BLaER1 treated with 17β-estradiol and CSF1 and Interleukin-3, amounts not matched to agents 10 nM and 100 nM (cell line): ENCODE measurements at regions not wholly inside any gene's neighbourhood (a gene's known extent, or its start where the extent isn't known, plus 50 kb on each side); places are given as distances from the start of the nearest gene placed in this dataset.

Experiments
- H3K27ac ChIP-seq, 11 experiments: shearing (Covaris generic); formaldehyde crosslinking; 2 replicates each; pipeline ENCODE4 v1.8.1; 2022
- H3K27me3 ChIP-seq, 11 experiments: shearing (Covaris generic); formaldehyde crosslinking; 2 replicates each; pipeline ENCODE4 v1.8.1; 2022
- H3K36me3 ChIP-seq, 11 experiments: shearing (Covaris generic); formaldehyde crosslinking; 2 replicates each; pipeline ENCODE4 v1.8.1; 2022
- H3K4me1 ChIP-seq, 10 experiments: shearing (Covaris generic); formaldehyde crosslinking; 2 replicates each; pipeline ENCODE4 v1.8.1; 2022
- H3K4me2 ChIP-seq, 11 experiments: shearing (Covaris generic); formaldehyde crosslinking; 2 replicates each; pipeline ENCODE4 v1.8.1; 2022
- H3K4me3 ChIP-seq, 10 experiments: shearing (Covaris generic); formaldehyde crosslinking; 2 replicates each; pipeline ENCODE4 v1.8.1; 2022
- H3K9ac ChIP-seq, 11 experiments: shearing (Covaris generic); formaldehyde crosslinking; 2 replicates each; pipeline ENCODE4 v1.8.1; 2022
- H3K9me3 ChIP-seq, 11 experiments: shearing (Covaris generic); formaldehyde crosslinking; replicated peaks in 1 of 11; 2 replicates each; pipeline ENCODE4 v1.8.1; 2022
- H4K20me1 ChIP-seq, 11 experiments: shearing (Covaris generic); formaldehyde crosslinking; 2 replicates each; pipeline ENCODE4 v1.8.1; 2022
- Cebpa-rat ChIP-seq, 11 experiments: shearing (Covaris generic); IDR thresholded peaks; 2 replicates each; pipeline ENCODE4 v1.8.1; 2022

DNA sequence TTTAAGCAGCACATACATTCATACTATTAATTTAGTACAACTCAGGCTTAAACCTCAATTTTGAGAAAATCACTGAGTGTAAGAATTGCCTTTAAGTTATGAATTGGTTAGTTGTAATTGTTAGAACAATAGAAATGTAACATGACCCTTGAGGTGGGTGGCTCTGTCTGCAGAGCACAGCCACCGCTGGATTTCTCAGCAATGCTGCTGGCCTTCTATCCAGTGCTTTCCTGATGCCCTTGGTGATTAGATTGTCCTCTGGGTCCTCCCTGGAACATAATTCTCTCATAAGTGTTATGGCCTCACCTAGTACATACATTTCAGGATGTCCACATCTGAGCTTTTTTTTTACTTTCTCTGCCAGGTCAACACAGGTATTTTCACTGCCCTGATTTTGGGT lies 213.2 kb downstream of the SLC7A11 start:
- H3K9ac ChIP-seq = no peak overlapping the region

DNA sequence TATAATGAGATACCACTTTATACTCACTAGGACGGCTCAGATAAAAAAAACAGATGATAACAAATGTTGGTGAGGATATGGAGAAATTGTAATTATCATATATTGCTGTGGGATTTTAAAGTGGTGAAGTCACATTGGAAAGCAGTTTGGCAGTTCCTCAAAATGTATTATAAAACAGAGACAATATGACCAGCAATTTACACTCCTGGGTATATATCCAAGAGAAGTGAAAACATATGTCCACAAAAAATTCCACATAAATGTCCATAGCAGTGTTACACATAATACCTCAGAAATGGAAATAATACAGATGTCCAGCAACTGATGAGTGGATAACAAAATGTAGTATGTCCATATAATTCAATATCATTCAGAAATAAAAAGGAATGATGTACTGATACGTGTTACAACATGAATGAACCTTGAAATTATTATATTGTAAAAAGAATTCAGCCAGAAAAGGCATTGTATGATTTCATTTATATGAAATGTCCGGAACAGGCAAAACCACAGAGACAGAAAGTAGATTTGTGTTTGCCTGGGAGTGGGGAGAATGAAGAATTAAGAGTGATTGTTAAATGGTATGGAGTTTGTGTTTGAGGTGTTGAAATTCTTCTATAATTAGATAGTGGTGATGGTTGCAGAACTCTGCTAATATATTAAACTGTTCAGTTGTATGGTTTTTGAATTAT lies 220.9 kb downstream of the SLC7A11 start:
- no peak for TF ChIP-seq Cebpa-rat (IDR thresholded peaks at IDR 0.05)
- H3K4me2 ChIP-seq = no peak overlapping the region

More for the DNA sequence above, 213.2 kb downstream of the SLC7A11 start:
- Histone ChIP-seq H4K20me1 (no peaks in the 10 kb centered on the region), H3K27ac (no peak overlapping the region), H3K4me3 (no peak overlapping the region), H3K4me1 (no peaks in the 10 kb centered on the region), H3K4me2 (no peak overlapping the region), H3K27me3 (no peaks in the 10 kb centered on the region), H3K9me3 (no peaks in the 10 kb centered on the region), H3K36me3 (no peaks in the 10 kb centered on the region; a peak in 2 of 22 replicates)
- TF ChIP-seq Cebpa-rat (IDR thresholded peaks at IDR 0.05) = no peak

DNA sequence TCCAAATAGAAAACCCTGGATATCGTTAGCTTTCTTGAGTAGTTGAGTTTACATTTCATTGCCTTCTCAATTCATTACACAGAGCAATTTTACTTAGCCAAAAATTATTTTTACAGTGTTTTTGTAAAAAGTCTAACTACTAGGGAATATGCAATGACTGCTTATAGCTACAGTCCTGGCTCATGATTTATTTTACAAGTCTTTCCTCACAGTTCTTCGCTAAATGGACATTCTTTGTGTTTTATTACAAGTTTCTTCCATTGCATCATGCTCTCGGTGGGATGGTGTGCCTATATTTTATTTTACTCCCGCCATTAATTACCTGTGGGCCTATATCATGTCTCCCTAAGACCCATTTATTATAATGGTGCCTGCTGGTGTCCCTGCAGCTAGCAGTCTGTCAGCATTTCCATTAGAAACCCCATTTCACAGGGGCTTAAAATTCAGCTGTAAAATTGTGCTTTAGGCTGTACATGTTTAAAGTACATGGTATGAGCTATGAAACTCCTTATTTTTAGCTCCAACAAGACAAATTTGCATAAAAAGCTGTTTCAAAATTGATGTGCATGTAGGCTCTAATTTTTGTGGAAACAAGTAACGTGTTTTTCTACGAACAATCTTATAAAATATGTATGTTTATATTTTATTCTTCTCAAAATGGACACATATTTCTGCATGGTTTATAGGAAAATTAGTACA lies 227.4 kb downstream of the SLC7A11 start:
- no peak overlapping the region for H3K4me3 ChIP-seq
- no peak overlapping the region for H3K9ac ChIP-seq
- peaks cover 0 to 14% (median 7%) of the 10 kb centered on the region in 11 experiments; a peak in 18 of 22 replicates for H3K9me3 ChIP-seq
- no peak for TF ChIP-seq Cebpa-rat (IDR thresholded peaks at IDR 0.05)
- no peak overlapping the region for H3K27ac ChIP-seq
- no peaks in the 10 kb centered on the region for H3K27me3 ChIP-seq
- H4K20me1 ChIP-seq = no peaks in the 10 kb centered on the region
- no peaks in the 10 kb centered on the region for H3K4me1 ChIP-seq
- no peak overlapping the region for H3K4me2 ChIP-seq
- 0 out of 22 replicates have a peak, but pooled peaks cover 0 to 3% (median 0%) of the 10 kb centered on the region in 11 experiments for H3K36me3 ChIP-seq

More for the DNA sequence above, 220.9 kb downstream of the SLC7A11 start:
- H3K9ac ChIP-seq = no peak overlapping the region
- H4K20me1 ChIP-seq = no peaks in the 10 kb centered on the region
- no peaks in the 10 kb centered on the region for H3K27me3 ChIP-seq
- peaks cover 0 to 3% (median 0%) of the 10 kb centered on the region in 11 experiments; a peak in 2 of 22 replicates for H3K36me3 ChIP-seq
- H3K4me1 ChIP-seq = no peaks in the 10 kb centered on the region
- no peak overlapping the region for H3K27ac ChIP-seq
- H3K4me3 ChIP-seq = no peak overlapping the region
- H3K9me3 ChIP-seq = peaks cover 0 to 14% (median 7%) of the 10 kb centered on the region in 11 experiments; a peak in 18 of 22 replicates

DNA sequence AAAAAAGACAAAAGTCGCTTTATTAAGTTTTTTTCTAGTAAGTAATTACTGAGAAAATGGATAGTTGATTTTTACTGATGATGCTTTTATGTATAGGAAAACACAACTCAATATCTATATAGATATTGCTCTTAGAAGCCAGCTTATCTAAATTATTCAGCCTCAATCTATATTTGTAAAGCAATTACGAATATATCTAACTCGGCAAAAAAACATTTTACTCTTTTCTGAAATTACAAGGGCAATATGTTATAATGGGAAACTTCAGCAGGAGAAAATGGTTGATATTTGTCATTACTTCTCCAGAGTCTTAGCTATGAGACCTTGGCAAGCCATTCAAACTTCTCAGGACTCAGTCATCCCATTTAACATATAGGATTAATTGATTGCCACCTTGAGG lies 228.5 kb downstream of the SLC7A11 start:
- Histone ChIP-seq H4K20me1 (no peaks in the 10 kb centered on the region), H3K27ac (no peak overlapping the region), H3K36me3 (0 out of 22 replicates have a peak, but pooled peaks cover 0 to under 1% (median 0%) of the 10 kb centered on the region in 11 experiments), H3K4me1 (no peaks in the 10 kb centered on the region), H3K9ac (no peak overlapping the region), H3K27me3 (no peaks in the 10 kb centered on the region), H3K4me3 (no peak overlapping the region), H3K4me2 (no peak overlapping the region), H3K9me3 (peaks cover 0 to 5% (median 2%) of the 10 kb centered on the region in 11 experiments; a peak in 17 of 22 replicates)
- TF ChIP-seq Cebpa-rat (IDR thresholded peaks at IDR 0.05) = no peak

DNA sequence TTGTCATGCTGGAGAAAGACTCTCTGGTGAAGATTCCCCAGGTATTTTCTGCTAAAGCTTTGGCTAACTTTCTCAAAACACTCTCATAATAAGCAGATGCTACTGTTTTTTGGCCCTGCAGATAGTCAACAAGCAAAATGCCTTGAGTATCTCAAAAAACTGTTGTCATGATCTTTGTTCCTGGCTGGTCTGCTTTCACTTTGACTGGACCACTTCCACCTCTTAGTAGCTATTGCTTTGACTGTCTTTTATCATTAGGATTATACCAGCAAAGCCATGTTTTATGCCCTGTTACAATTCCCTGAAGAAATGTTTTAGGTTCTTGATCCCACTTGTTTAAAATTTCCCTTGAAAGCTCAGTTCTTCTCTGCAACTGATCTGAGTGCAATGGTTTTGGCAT lies 231.5 kb downstream of the SLC7A11 start:
- Histone ChIP-seq H4K20me1 (no peaks in the 10 kb centered on the region), H3K9ac (no peak overlapping the region), H3K9me3 (no peaks in the 10 kb centered on the region), H3K4me1 (no peaks in the 10 kb centered on the region), H3K27ac (no peak overlapping the region), H3K27me3 (no peaks in the 10 kb centered on the region), H3K4me2 (no peak overlapping the region), H3K4me3 (no peak overlapping the region), H3K36me3 (no peaks in the 10 kb centered on the region)
- TF ChIP-seq Cebpa-rat (IDR thresholded peaks at IDR 0.05) = no peak

DNA sequence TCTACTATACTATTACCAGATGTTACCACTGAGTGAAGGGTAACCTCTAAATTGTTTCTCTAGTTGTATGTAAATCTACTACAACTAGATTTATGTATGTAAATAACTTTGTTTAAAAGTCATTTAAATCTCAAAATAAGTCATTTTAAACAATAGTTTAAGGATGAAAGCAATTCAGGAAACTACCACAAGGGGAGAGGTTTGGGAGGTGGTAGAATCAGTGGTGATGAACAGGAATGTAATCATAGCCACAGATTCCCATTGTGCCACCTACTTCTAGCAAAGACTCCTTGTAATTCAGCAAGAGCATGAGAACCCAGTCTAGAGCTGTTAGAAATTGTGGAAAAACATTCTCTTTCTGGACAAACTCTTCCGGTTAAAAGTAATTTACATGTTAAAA lies 234.6 kb downstream of the SLC7A11 start:
- Histone ChIP-seq H3K4me1 (no peaks in the 10 kb centered on the region), H3K9me3 (no peaks in the 10 kb centered on the region), H3K4me2 (no peak overlapping the region), H4K20me1 (no peaks in the 10 kb centered on the region), H3K9ac (no peak overlapping the region), H3K4me3 (no peak overlapping the region), H3K27ac (no peak overlapping the region), H3K27me3 (no peaks in the 10 kb centered on the region), H3K36me3 (no peaks in the 10 kb centered on the region)
- TF ChIP-seq Cebpa-rat (IDR thresholded peaks at IDR 0.05) = no peak

DNA sequence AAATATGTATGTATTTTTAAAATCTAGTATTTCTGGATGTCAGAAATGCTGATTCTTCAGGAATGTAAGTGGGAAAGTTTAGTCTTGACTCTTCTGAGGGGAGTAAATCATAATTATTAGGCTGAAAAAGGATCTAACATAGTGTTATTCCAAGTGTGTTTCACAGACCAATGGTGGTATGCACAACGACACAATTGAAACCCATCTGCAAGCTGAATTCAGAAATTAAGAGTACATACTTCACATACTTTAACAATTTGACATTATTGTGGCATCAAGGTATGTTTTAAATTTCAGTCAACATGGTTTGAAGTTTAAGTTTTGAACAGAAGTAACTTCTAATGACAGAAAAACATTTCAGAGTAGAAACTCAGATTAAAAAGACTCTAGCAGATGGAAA lies 236.7 kb downstream of the SLC7A11 start:
- TF ChIP-seq Cebpa-rat (IDR thresholded peaks at IDR 0.05) = no peak
- H3K4me3 ChIP-seq = no peak overlapping the region
- no peaks in the 10 kb centered on the region for H3K4me1 ChIP-seq
- no peaks in the 10 kb centered on the region for H4K20me1 ChIP-seq
- H3K36me3 ChIP-seq = no peaks in the 10 kb centered on the region
- H3K27ac ChIP-seq = no peak overlapping the region
- no peaks in the 10 kb centered on the region for H3K27me3 ChIP-seq
- H3K9me3 ChIP-seq = no peaks in the 10 kb centered on the region
- H3K4me2 ChIP-seq = no peak overlapping the region
- H3K9ac ChIP-seq = no peak overlapping the region

DNA sequence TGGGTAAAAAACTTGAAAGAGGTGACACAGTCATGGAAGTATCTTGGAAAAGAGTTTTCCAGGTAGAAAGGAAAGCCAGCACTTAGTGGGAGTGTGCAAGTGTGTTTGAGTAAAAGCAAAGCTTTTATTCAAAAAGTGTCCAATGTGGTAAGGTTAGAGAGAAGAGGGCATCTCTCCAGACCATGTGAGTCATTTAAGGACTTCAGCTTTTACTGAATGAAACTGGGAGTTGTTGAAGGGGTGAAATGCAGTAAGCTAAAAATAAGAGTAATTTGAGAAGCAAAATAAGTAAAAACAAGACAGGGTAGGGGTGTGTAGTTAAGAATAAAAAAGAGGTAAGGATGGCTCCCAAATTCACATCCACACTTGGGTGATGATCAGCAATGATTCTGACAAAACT lies 238.9 kb downstream of the SLC7A11 start:
- no peaks in the 10 kb centered on the region for H3K36me3 ChIP-seq
- H3K4me2 ChIP-seq = no peak overlapping the region
- TF ChIP-seq Cebpa-rat (IDR thresholded peaks at IDR 0.05) = no peak

DNA sequence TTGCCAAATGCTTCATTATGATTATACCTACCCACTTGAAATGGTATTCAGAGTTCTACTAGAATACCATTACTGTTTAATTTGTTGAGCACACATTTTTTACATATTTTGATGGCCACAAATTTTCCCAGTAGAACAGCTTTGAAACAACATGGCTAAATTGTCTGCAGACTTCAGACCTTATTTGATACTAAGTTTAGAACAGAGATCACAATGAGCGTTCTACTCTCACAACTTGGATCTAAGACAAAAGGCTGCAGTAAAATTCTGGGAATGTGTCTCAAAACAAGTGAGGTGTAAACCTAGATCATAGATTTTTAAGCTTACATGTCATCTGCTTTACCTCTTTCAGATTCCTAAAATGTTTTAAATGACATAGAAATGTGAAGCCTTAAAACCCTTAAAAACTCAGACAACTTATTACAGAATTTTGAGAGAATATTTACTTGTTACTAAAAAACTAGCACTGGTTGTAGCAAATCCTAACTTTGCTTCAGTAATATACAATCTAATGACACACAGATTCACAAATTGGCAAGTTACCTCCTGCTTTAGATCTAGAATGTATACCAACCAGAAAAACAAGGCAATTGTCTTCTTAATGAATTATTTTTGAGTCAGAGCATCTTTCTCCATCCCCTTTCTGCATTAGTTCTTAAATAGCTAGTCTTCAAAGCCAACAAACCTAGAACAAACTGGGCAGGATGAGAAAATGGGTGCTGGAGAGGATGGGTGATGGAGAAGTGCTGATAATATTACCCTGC lies 243.3 kb downstream of the SLC7A11 start:
- Histone ChIP-seq H3K9ac (no peak overlapping the region), H4K20me1 (no peaks in the 10 kb centered on the region), H3K36me3 (no peaks in the 10 kb centered on the region), H3K27me3 (no peaks in the 10 kb centered on the region), H3K9me3 (no peaks in the 10 kb centered on the region), H3K4me3 (no peak overlapping the region), H3K4me2 (no peak overlapping the region), H3K27ac (no peak overlapping the region), H3K4me1 (no peaks in the 10 kb centered on the region)
- no peak for TF ChIP-seq Cebpa-rat (IDR thresholded peaks at IDR 0.05)

More for the DNA sequence above, 238.9 kb downstream of the SLC7A11 start:
- Histone ChIP-seq H3K27me3 (no peaks in the 10 kb centered on the region), H4K20me1 (no peaks in the 10 kb centered on the region), H3K9ac (no peak overlapping the region), H3K9me3 (no peaks in the 10 kb centered on the region), H3K4me1 (no peaks in the 10 kb centered on the region), H3K27ac (no peak overlapping the region), H3K4me3 (no peak overlapping the region)
